Panc1 (cell line): ENCODE measurements at regions not wholly inside any gene's neighbourhood (a gene's known extent, or its start where the extent isn't known, plus 50 kb on each side); places are given as distances from the start of the nearest gene placed in this dataset.

Source experiments
- ATAC-seq: fragments of 200-7000 bp; cut with Tn5 transposase; 2 replicates; pipeline ENCODE4 v1.9.1; 2020; ENCODE audit warnings: mild to moderate bottlenecking, moderate library complexity
- BruUV-seq: library from RNA; stranded (reverse); fragments of 400-500 nt; replicated peaks from 2 replicates; lab custom pipeline; 2021; lab: Mats Ljungman, UMichigan
- CTCF ChIA-PET: fragments of 300-600 bp; sonication (Branson Sonifier 250); formaldehyde crosslinking; loops from one replicate; lab custom pipeline; 2022; ENCODE audit warnings: antibody characterized with exemption; lab: Charles Lee
- POLR2A ChIA-PET: fragments of 300-600 bp; sonication (Branson Sonifier 250); formaldehyde crosslinking; loops from one replicate; lab custom pipeline; 2022; ENCODE audit warnings: antibody characterized with exemption; lab: Charles Lee
- DNase-seq: peaks from one replicate; pipeline ENCODE4 v3.0.0-alpha.2; 2010; ENCODE audit warnings: low read depth, low spot score
- H3K27ac ChIP-seq: 2 replicates; pipeline ENCODE4 v1.5.1; 2011; ENCODE audit warnings: mild to moderate bottlenecking, low read length, inconsistent platforms
- H3K27me3 ChIP-seq: fragments of 200-500 bp; sonication (Bioruptor generic); 2 replicates; pipeline ENCODE4 v1.6.0; 2014; ENCODE audit warnings: low read length, inconsistent platforms; ENCODE audit not compliant: control insufficient read depth, insufficient read depth
- H3K36me3 ChIP-seq: fragments of 200-500 bp; sonication (Bioruptor generic); 2 replicates; pipeline ENCODE4 v1.5.1; 2014; ENCODE audit warnings: inconsistent platforms, mild to moderate bottlenecking, low read length, moderate library complexity; ENCODE audit not compliant: control insufficient read depth, insufficient read depth
- H3K4me1 ChIP-seq: 2 replicates; pipeline ENCODE4 v1.5.1; 2011; ENCODE audit warnings: inconsistent platforms, mild to moderate bottlenecking, low read length, moderate library complexity; ENCODE audit not compliant: control insufficient read depth, insufficient read depth
- H3K4me3 ChIP-seq, 2 experiments: 2 replicates each; pipeline ENCODE4 v1.5.1; 2011 to 2012; ENCODE audit warnings: low read depth in 2 of 2, low read length in 2 of 2, mild to moderate bottlenecking in 2 of 2, inconsistent platforms in 1 of 2, moderate library complexity in 1 of 2
- H3K9me3 ChIP-seq: fragments of 200-500 bp; sonication (Bioruptor generic); 2 replicates; pipeline ENCODE4 v1.5.1; 2014; ENCODE audit warnings: low read depth, mild to moderate bottlenecking, inconsistent platforms, low read length, moderate library complexity; ENCODE audit not compliant: control insufficient read depth, insufficient read depth
- POLR2AphosphoS5 ChIP-seq: IDR thresholded peaks from 2 replicates; pipeline ENCODE4 v1.6.1; 2012; ENCODE audit warnings: mild to moderate bottlenecking, low read depth, low read length, moderate library complexity
- REST ChIP-seq, 2 experiments: IDR thresholded peaks; 2 replicates each; pipeline ENCODE4 v1.6.1; 2011 to 2012; ENCODE audit warnings: low read depth in 2 of 2, control low read depth in 1 of 2, low read length in 1 of 2, mild to moderate bottlenecking in 1 of 2, moderate library complexity in 1 of 2; ENCODE audit not compliant: insufficient read depth in 1 of 2
- SIN3A ChIP-seq: IDR thresholded peaks from 2 replicates; pipeline ENCODE4 v1.6.1; 2012; ENCODE audit warnings: low read depth, mild to moderate bottlenecking, low read length, moderate library complexity, borderline replicate concordance; ENCODE audit not compliant: insufficient read depth
- TCF7L2 ChIP-seq: IDR thresholded peaks from 2 replicates; pipeline ENCODE4 v1.6.1; 2011; ENCODE audit warnings: mild to moderate bottlenecking, low read depth, low read length, inconsistent platforms
- in situ Hi-C: cut with HindIII; loops from 2 replicates; pipeline ENCODE4 v1.10.0; 2016; ENCODE audit warnings: low sequenced_read_pairs, low pct_unique_long_range_greater_than_20kb
- intact Hi-C: fragments of 100-400 bp; cut with micrococcal nuclease; formaldehyde crosslinking; loops from one replicate; pipeline ENCODE4 v1.10.0; 2022; ENCODE audit not compliant: unreplicated experiment
- TF ChIP-seq, protein P1 (sequence below): fragments of 450-650 bp; IDR thresholded peaks from 2 replicates; pipeline ENCODE4 v1.5.1; 2017; ENCODE audit warnings: mild to moderate bottlenecking

- H3K4me1 ChIP-seq = peaks cover 95% of the 10 kb centered on the region
- no peaks in the 10 kb centered on the region for H3K36me3 ChIP-seq
- DNase-seq (no peak), ATAC-seq (peak; percentile 2; the same call in 1 of the 2 replicates)
- BruUV-seq = no TSS peak
- intact Hi-C loops (no loop called here), in situ Hi-C loops (no loop called here)
- no peak overlapping the region for H3K27ac ChIP-seq
- ChIA-PET CTCF (interaction anchor here (0.7 kb wide), 1 partner anchor 32 kb away, joined by 9 read pairs; no protein-coding TSS in a partner anchor), POLR2A (interaction anchor here (0.6 kb wide), 1 partner anchor 32 kb away, joined by 7 read pairs; no protein-coding TSS in a partner anchor)
- no peaks in the 10 kb centered on the region for H3K27me3 ChIP-seq
- no peaks in the 10 kb centered on the region for H3K9me3 ChIP-seq
- TF ChIP-seq SIN3A = no peak
- no peak for TF ChIP-seq TCF7L2
- no peak for TF ChIP-seq REST (IDR thresholded peaks at IDR 0.05; ENCODE audit: insufficient read depth in 1 of 2, low read depth in 2 of 2, low read length in 1 of 2)
- TF ChIP-seq POLR2AphosphoS5 = no peak
- TF ChIP-seq, protein P1, sequence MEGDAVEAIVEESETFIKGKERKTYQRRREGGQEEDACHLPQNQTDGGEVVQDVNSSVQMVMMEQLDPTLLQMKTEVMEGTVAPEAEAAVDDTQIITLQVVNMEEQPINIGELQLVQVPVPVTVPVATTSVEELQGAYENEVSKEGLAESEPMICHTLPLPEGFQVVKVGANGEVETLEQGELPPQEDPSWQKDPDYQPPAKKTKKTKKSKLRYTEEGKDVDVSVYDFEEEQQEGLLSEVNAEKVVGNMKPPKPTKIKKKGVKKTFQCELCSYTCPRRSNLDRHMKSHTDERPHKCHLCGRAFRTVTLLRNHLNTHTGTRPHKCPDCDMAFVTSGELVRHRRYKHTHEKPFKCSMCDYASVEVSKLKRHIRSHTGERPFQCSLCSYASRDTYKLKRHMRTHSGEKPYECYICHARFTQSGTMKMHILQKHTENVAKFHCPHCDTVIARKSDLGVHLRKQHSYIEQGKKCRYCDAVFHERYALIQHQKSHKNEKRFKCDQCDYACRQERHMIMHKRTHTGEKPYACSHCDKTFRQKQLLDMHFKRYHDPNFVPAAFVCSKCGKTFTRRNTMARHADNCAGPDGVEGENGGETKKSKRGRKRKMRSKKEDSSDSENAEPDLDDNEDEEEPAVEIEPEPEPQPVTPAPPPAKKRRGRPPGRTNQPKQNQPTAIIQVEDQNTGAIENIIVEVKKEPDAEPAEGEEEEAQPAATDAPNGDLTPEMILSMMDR = no peak
- no peak overlapping the region for H3K4me3 ChIP-seq
These were observed 237.7 kb downstream of the SEC14L1 start for GRCh38 chr17:77378318-77379064.

GRCh38 chr17:77379065-77379428 lies 238.3 kb downstream of the SEC14L1 start:
- POLR2A ChIA-PET = no interaction called here
- in situ Hi-C loops = no loop called here
- Histone ChIP-seq H3K27ac (no peak overlapping the region; the same call in 1 of the 2 replicates), H3K36me3 (no peaks in the 10 kb centered on the region), H3K27me3 (no peaks in the 10 kb centered on the region), H3K4me1 (peaks cover 99% of the 10 kb centered on the region), H3K9me3 (no peaks in the 10 kb centered on the region), H3K4me3 (no peak overlapping the region)
- no TSS peak for BruUV-seq
- no peak for TF ChIP-seq POLR2AphosphoS5
- no peak for TF ChIP-seq REST (IDR thresholded peaks at IDR 0.05; ENCODE audit: insufficient read depth in 1 of 2, low read depth in 2 of 2, low read length in 1 of 2)
- TF ChIP-seq TCF7L2 = no peak
- TF ChIP-seq SIN3A = no peak
- TF ChIP-seq, protein P1 = no peak
- intact Hi-C loops = no loop called here
- CTCF ChIA-PET = interaction anchor here (0.7 kb wide), 1 partner anchor 33 kb away, joined by 9 read pairs; no protein-coding TSS in a partner anchor
- ATAC-seq (no peak), DNase-seq (no peak)
